ENCODE measurements at regions not wholly inside any gene's neighbourhood (a gene's known extent, or its start where the extent isn't known, plus 50 kb on each side); places are given as distances from the start of the nearest gene placed in this dataset.

DNA sequence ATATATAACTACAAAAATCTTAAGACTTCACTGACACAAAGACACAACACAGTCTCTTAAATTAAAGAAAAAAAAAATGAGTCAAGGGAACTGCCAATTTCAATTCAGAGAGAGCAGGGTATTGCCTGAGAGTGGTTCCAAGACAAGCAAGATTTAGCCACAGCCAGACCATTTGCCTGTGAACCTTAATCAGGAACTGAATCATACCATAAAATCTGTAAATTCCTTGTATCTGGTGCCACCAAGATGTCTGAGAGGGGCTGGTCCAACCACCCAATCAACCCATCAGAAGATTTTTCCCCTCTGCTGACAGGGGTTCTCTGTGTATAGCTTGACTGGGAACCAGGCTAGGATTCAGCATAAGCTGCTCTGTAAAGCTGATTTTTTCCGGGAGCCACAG is 159.2 kb downstream of the CPEB2 start:
- TF ChIP-seq, protein P1, sequence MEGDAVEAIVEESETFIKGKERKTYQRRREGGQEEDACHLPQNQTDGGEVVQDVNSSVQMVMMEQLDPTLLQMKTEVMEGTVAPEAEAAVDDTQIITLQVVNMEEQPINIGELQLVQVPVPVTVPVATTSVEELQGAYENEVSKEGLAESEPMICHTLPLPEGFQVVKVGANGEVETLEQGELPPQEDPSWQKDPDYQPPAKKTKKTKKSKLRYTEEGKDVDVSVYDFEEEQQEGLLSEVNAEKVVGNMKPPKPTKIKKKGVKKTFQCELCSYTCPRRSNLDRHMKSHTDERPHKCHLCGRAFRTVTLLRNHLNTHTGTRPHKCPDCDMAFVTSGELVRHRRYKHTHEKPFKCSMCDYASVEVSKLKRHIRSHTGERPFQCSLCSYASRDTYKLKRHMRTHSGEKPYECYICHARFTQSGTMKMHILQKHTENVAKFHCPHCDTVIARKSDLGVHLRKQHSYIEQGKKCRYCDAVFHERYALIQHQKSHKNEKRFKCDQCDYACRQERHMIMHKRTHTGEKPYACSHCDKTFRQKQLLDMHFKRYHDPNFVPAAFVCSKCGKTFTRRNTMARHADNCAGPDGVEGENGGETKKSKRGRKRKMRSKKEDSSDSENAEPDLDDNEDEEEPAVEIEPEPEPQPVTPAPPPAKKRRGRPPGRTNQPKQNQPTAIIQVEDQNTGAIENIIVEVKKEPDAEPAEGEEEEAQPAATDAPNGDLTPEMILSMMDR (IDR thresholded peaks at IDR 0.05): no peak
- TF ChIP-seq ZFX (IDR thresholded peaks at IDR 0.05; ENCODE audit: borderline replicate concordance): no peak

Data from 22Rv1 (cell line).